ENCODE measurements at regions not wholly inside any gene's neighbourhood (a gene's known extent, or its start where the extent isn't known, plus 50 kb on each side); places are given as distances from the start of the nearest gene placed in this dataset.

GRCh38 chr18:77990131-77990530, 740.5 kb downstream of the GALR1 start:
- peaks cover 0 to 3% (median 0%) of the 10 kb centered on the region in 4 donors for H3K9me3 ChIP-seq
- no peaks in the 10 kb centered on the region for H3K36me3 ChIP-seq
- intact Hi-C loops (cut with DNase I), result no loop called here
- no peak overlapping the region for H3K4me3 ChIP-seq
- no peak overlapping the region for H3K27ac ChIP-seq
- 87 to 89% methylated on average over 12 of the region's 12 CpGs for WGBS, 2 donors
- H3K4me1 ChIP-seq, result no peaks in the 10 kb centered on the region
- H3K27me3 ChIP-seq, result no peaks in the 10 kb centered on the region
- no peak for DNase-seq
- TF ChIP-seq POLR2AphosphoS5 (IDR thresholded peaks at IDR 0.05), result no peak
- TF ChIP-seq EP300 (IDR thresholded peaks at IDR 0.05), result no peak
- TF ChIP-seq POLR2A (IDR thresholded peaks at IDR 0.05), result no peak
- no peak for TF ChIP-seq CTCF (IDR thresholded peaks at IDR 0.05)

- DNase-seq, result no peak
- Histone ChIP-seq H3K27ac (no peak overlapping the region), H3K27me3 (no peaks in the 10 kb centered on the region), H3K4me3 (no peak overlapping the region), H3K9me3 (peaks cover 0 to 3% (median 0%) of the 10 kb centered on the region in 4 donors), H3K36me3 (no peaks in the 10 kb centered on the region), H3K4me1 (no peaks in the 10 kb centered on the region)
- no peak for TF ChIP-seq CTCF (IDR thresholded peaks at IDR 0.05)
- TF ChIP-seq POLR2AphosphoS5 (IDR thresholded peaks at IDR 0.05), result no peak
- no peak for TF ChIP-seq POLR2A (IDR thresholded peaks at IDR 0.05)
- no peak for TF ChIP-seq EP300 (IDR thresholded peaks at IDR 0.05)
- WGBS, 2 donors, result 96% methylated on average over 13 of the region's 13 CpGs
- intact Hi-C loops (cut with DNase I), result no loop called here
These were observed 741.3 kb downstream of the GALR1 start for GRCh38 chr18:77990901-77991300.

- Histone ChIP-seq H3K27ac (no peak overlapping the region), H3K9me3 (peaks cover 0 to 3% (median 0%) of the 10 kb centered on the region in 4 donors), H3K4me1 (no peaks in the 10 kb centered on the region), H3K36me3 (no peaks in the 10 kb centered on the region), H3K27me3 (no peaks in the 10 kb centered on the region), H3K4me3 (no peak overlapping the region)
- DNase-seq, result no peak
- WGBS, 2 donors, result 87 to 91% methylated on average over 8 of the region's 8 CpGs
- TF ChIP-seq EP300 (IDR thresholded peaks at IDR 0.05) (no peak), POLR2AphosphoS5 (IDR thresholded peaks at IDR 0.05) (no peak), CTCF (IDR thresholded peaks at IDR 0.05) (no peak), POLR2A (IDR thresholded peaks at IDR 0.05) (no peak)
- intact Hi-C loops (cut with DNase I), result no loop called here
These were observed 742.4 kb downstream of the GALR1 start for GRCh38 chr18:77992057-77992456.

DNA sequence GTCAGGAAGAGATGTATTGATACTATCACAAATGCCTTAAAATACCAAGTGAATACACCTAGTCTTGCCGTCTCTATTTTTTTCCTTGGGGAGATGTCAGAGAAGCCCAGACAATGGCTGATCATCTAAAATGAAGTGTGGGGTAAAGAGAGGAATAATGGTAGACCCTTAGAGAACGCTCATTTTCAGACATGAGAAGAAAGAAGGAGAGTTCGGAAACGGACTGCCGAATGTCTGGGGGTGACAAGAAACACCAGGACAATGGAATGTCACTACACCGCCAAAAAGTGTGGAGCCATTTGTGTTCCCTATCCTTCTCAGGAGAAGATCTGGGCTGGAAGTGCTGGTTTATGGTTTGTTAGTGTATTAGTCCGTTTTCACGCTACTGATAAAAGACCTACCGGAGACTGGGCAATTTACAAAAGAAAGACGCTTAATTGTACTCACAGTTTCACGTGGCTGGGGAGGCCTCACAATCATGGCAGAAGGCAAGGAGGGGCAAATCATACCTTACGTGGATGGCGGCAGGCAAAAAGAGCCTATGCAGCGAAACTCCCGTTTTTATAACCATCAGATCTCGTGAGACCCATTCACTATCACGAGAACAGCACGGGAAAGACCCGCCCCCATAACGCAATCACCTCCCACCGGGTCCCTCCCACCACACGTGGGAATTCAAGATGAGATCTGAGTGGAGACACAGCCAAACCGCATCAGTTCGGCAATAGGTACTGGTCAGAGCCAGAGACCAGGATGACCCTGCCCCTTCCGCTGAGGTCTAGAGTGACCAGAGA, 743.7 kb downstream of the GALR1 start:
- no peak for DNase-seq
- intact Hi-C loops (cut with DNase I), result no loop called here
- TF ChIP-seq POLR2A (IDR thresholded peaks at IDR 0.05) (no peak), EP300 (IDR thresholded peaks at IDR 0.05) (no peak), POLR2AphosphoS5 (IDR thresholded peaks at IDR 0.05) (no peak), CTCF (IDR thresholded peaks at IDR 0.05) (no peak)
- Histone ChIP-seq H3K27ac (no peak overlapping the region), H3K27me3 (no peaks in the 10 kb centered on the region), H3K9me3 (peaks cover 0 to 3% (median 0%) of the 10 kb centered on the region in 4 donors), H3K4me1 (no peaks in the 10 kb centered on the region), H3K36me3 (no peaks in the 10 kb centered on the region), H3K4me3 (no peak overlapping the region)
- 92% methylated on average over 24 to 25 of the region's 25 CpGs for WGBS, 2 donors

Measured in sigmoid colon (tissue), 6 donors.